ENCODE measurements at regions not wholly inside any gene's neighbourhood (a gene's known extent, or its start where the extent isn't known, plus 50 kb on each side); places are given as distances from the start of the nearest gene placed in this dataset.

DNA sequence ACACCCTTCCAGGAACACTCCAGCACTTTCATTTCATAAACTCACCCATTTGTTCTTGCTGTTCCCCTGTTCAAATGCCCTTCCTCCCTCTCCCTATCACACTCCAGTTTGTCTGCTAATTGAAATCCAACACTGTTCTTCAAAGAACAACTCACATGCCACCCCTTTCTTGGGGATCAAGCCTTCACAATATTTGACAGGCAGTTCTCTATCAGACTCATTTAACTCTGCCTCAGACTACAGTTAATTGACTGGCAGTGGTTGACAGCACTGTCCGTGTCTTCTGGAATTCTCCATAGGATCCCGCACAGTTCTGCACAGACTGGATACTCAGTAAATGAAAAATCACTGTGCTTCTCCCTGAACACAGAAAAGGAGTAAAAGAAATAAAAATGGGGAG lies 87.8 kb downstream of the PMP22 start:
- ATAC-seq (ENCODE audit: low FRiP score) = no peak
- TF ChIP-seq, protein P1, sequence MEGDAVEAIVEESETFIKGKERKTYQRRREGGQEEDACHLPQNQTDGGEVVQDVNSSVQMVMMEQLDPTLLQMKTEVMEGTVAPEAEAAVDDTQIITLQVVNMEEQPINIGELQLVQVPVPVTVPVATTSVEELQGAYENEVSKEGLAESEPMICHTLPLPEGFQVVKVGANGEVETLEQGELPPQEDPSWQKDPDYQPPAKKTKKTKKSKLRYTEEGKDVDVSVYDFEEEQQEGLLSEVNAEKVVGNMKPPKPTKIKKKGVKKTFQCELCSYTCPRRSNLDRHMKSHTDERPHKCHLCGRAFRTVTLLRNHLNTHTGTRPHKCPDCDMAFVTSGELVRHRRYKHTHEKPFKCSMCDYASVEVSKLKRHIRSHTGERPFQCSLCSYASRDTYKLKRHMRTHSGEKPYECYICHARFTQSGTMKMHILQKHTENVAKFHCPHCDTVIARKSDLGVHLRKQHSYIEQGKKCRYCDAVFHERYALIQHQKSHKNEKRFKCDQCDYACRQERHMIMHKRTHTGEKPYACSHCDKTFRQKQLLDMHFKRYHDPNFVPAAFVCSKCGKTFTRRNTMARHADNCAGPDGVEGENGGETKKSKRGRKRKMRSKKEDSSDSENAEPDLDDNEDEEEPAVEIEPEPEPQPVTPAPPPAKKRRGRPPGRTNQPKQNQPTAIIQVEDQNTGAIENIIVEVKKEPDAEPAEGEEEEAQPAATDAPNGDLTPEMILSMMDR (IDR thresholded peaks at IDR 0.05) = no peak
- DNase-seq (ENCODE audit: low spot score) = no peak

DNA sequence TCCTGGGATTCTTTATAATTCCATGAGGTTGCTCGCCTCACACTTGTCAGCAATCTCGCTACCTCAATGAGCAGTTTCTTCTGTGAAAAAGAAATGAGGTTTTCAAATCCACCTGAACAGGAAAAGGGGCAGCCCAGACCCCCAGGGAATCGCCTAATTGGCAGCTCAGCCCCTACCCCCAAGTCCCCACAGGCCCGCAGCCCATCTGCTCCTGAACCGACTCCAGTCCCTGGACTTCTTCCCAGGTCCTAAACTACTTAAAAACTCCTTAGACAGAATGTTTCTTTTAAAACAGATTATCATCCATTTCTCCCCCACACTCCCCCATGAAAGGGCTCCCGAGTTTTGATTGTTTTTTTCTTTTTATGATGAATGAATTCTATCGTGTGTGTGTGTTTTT lies 89.8 kb downstream of the PMP22 start:
- DNase-seq (ENCODE audit: low spot score) (no peak), ATAC-seq (ENCODE audit: low FRiP score) (no peak)
- TF ChIP-seq, protein P1 (IDR thresholded peaks at IDR 0.05) = no peak

DNA sequence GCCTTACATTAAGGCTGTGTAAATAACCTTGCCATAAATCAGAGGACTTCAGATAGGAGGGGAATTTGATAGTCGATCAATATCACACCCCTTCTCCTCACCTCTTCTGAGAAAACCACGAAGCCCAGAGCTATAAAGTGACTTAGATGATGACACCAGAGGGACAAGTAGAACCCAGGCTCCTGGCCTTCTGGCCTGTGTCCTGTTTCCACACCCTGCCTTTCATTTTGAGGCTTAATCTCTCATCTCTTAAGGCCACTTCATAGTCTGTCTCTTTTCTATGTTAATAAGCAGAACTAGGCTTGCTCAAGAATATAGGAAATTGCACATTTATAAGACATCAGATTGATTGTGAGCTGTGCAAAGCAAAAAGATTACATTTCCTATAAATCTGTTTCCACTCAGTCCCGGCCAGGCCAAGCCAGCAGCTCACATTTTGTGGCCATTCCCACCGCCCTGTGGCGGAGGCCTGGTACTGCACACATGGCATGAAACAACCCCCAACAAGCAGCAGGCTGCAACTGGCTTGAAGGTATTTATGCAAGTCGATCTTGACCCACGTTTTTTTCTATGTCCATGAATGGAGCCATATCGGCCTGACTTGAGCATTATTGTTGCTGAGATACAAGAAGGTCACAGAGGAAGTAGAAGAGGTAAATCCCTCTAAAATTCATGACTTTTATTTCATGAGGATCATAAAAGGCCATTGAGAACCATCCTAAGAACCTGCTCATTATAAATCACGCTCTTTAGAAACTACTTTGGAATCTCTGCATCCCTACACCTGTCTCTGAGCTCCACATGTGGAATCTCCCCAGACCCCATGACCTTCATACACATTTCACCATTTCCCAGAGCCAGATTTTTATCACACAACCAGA lies 93.7 kb downstream of the PMP22 start:
- TF ChIP-seq, protein P1 (IDR thresholded peaks at IDR 0.05) = no peak
- ATAC-seq (ENCODE audit: low FRiP score) = peak; percentile 62
- peak; percentile 31 for DNase-seq (ENCODE audit: low spot score)

DNA sequence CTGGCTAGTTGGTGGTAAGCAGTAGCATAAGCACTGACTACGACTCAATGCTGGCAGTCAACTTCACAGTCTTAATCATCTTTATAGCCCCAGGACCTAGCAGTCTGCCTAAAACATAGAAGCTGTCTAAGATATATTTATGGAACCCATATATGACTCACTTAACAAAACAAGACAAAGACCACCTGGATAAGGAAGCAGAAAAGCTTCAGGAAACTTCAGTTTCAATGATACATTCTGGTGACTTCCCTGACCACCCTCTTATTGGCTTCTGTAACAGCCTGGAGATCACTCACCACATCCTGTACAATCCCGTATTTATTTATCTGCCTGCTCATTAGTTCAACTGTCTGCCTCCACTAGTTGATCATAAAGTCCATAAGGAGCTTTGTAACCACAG lies 95.5 kb downstream of the PMP22 start:
- TF ChIP-seq, protein P1 (IDR thresholded peaks at IDR 0.05) = no peak
- ATAC-seq (ENCODE audit: low FRiP score) (no peak), DNase-seq (ENCODE audit: low spot score) (no peak)

DNA sequence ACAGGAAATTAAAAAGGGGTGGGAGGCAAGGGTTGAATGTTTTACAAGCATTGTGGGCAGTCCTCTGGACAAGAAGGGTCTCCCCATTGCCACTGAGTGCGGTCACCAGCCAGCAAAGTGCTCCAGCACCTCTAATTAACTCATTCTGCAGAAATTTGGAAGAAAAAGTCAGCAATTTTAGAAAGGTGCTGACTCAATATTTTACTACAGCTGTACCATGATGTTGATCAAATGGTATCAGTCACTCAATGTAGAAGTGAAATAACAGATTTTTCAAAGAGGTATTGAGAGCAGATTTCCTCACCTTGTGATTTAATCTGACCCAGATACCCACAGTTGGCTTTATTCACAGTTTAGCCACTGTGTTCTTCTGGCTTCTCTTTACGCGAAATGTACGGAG lies 96.7 kb downstream of the PMP22 start:
- ATAC-seq (ENCODE audit: low FRiP score) (no peak), DNase-seq (ENCODE audit: low spot score) (no peak)
- TF ChIP-seq, protein P1 (IDR thresholded peaks at IDR 0.05) = no peak

DNA sequence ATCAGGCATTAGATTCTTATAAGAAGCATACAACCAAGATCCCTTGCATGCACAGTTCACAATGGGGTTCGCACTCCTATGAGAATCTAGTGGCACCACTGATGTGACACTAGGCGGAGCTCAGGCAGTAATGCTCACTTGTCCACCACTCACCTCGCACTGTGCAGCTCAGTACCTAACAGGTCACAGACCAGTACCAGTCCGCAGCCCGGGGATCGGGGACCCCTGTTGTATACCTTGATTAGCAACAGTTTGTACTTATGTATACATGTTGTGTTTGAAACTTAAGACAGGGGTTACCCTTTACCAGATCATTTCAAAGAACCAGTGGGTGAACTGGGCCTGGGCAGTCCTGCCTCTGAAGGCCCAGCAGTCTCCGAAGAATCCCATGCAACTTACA lies 103.7 kb downstream of the PMP22 start:
- TF ChIP-seq, protein P1 (IDR thresholded peaks at IDR 0.05) = no peak
- no peak for DNase-seq (ENCODE audit: low spot score)
- no peak for ATAC-seq (ENCODE audit: low FRiP score)

DNA sequence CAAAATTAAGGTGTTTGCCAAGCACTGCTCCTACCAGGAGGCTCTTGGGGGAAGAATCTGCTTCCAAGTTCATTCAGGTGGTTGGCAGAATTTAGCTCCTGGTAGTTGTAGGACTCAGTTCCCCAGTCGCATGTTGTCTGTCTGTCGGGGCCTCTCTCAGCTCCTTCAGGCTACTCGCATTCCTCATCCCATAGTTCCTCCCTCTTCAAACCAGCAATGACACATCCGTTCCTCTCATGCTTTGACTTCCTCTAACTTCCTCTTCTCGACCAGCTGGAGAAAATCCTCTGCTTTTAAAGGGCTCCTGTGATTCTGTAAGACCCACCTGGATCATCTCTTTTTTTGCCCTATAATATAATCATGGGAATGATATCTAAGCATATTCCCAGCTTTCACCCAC lies 108.1 kb downstream of the PMP22 start:
- ATAC-seq (ENCODE audit: low FRiP score) (no peak), DNase-seq (ENCODE audit: low spot score) (no peak)
- TF ChIP-seq, protein P1 (IDR thresholded peaks at IDR 0.05) = no peak

Data from omental fat pad (tissue), 3 donors.